ELF-1 (cell line): ENCODE measurements at regions not wholly inside any gene's neighbourhood (a gene's known extent, or its start where the extent isn't known, plus 50 kb on each side); places are given as distances from the start of the nearest gene placed in this dataset.
A peak's percentile ranks its signal among the peaks of the same experiment; 100 is the strongest.
"Not testable (repeated sequence)": the region's sequence is repeated elsewhere in the genome, so short reads cannot be mapped to it uniquely, and the experiment has no call there.

Experiments
- DNase-seq: peaks from one replicate; pipeline ENCODE4 v3.0.0-alpha.2; 2016; ENCODE audit warnings: low read depth, low spot score

DNA sequence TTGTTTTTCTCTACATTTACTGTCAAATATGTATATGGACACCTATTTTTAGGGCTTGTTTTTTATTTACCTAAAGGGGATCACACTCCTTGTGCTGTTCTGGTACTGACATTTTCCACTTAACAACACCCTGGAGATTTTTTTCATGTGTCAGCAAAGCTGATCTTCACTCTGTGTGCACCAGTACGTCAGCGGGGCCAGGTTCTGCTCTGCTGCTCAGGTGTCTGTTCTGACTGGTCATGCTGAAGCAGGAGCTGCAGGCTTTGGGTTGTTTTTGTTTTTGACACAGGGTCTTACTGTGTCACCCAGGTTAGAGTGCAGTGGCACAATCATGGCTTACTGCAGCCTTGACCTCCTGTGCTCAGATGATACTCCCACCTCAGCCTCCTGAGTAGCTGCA, 81.9 kb upstream of the CCND2 start:
- no peak for DNase-seq

DNA sequence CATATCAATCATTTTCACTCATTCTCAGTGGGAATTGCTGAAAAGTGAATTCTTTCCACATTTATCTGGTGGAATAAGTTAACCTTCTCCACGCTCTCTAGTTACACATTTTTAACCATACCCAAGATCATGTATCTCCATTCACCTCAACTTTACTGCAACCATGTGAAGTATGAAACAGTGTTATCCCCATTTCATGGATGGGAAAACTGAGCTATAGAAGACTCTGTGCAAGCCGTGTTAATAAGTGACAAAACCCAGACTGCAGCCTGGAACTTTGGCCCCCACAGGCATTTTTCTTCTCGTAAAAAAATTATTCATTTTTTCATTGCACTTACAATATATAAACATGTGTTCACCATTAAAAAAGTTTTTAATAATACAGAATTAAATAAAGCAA, 82.4 kb upstream of the CCND2 start:
- DNase-seq: no peak

DNA sequence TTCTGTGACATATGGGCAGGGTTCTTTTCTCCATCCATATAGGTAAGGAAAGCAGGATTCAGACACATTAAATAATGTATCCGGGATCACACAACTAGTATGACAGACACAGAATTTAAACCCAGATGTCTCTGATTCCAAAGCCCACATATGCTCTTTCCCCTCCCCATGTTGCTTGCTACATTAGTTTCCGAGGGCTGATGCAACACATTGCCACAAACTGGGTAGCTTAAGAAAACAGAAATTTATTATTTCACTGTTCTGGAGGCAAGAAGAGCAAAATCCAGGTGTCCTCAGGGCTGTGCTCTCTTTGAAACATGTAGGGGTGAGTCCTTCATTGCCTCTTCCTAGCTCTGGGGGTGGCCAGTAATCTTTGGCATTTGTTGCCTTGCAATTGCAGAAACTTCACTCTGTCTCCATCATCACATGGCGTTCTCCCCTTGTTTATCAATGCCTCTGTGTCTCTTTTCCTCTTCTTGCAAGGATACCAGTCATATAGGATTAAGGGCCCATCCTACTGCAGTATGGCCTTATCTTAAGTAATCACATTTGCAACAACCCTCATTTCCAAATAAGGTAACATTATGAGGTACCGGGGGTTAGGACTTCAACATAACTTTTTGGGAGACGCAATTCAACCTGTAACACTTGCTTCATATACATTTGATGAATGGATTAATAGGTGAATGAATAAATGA, 83.0 kb upstream of the CCND2 start:
- DNase-seq: no peak

DNA sequence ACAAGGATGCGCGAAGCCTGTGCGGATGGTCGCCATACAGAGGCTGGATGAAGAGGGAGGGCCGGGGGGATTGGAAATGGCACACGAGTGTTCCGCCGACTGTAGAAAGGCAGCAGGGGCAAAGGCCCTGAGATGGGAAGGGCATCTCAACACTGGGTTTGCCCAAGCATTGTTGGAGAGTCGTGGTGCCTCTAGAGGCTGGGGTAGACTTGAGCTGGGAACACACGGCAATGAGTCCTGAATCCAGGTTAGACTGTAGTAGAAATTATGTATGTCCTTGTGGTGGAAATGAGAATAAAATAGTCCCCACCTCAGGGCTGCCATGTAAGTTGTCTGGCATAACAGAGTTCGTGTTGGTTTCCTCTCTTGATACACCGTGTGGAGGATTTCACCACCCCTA, 83.8 kb upstream of the CCND2 start:
- DNase-seq: no peak

DNA sequence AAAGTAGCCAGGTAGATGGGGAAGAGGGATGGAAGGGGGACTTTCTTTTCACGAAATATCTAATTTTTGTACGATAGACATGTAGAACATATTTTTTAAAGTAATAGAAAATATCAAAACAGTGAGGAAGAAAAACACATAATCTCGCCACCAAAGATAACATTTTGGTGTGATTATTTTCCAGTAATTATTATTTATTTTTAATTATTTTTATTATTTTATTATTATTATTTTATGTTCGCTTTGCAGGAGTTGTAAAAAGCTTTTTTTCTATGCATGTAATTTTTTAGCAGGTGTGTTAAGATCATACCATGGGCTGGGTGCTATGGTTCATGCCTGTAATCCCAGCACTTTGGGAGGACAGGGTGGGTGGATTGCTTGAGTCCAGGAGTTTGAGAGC, 85.6 kb upstream of the CCND2 start:
- no peak for DNase-seq

DNA sequence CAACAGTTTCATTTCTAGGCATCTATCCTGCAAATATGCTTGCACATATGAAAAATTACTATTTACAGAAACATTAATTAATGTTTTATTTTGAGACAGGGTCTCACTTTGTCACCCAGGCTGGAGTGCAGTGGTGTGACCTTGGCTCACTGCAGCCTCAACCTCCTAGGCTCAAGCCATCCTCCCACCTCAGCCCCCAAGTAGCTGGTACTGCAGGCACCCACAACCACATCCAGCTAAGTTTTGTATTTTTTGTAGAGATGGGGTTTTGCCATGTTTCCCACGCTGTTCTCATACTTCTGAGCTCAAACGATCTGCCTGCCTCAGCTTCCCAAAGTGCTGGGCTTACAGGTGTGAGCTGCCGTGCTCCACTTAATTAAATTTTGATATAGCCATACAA, 86.2 kb upstream of the CCND2 start:
- DNase-seq: not testable (repeated sequence)

DNA sequence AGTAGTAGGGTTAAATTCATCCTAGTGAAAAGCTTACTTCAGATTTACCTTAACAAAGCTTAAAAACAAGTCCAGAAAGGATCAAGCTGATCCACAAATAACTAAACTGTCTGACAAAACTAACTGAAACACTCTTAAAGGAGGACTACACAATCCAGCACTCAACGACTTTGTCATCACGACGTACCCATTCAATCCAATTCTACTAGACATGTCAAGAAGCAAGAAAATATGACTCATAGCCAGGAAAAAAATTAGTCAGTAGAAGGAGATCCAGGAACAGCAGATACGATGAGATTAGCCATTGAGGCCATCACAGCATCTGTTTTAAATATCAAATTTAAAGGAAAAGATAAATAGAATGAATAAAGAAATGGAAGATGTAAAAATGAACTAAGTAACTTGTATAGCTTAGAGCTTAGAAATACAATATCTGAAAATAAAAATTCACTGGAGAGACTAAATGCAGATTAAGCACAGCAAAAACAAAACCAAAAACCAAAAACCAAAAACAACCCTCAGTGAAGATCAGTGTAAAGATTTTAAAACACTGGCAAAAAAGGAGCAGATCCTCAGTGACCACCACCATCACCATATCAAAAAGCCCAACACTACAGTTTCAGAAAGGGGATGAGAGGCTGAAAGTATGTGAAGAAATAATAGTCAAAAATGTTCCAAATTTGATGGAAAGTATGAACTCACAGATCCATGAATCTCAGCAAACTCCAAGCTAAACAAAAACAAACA, 95.0 kb upstream of the CCND2 start:
- no peak for DNase-seq

DNA sequence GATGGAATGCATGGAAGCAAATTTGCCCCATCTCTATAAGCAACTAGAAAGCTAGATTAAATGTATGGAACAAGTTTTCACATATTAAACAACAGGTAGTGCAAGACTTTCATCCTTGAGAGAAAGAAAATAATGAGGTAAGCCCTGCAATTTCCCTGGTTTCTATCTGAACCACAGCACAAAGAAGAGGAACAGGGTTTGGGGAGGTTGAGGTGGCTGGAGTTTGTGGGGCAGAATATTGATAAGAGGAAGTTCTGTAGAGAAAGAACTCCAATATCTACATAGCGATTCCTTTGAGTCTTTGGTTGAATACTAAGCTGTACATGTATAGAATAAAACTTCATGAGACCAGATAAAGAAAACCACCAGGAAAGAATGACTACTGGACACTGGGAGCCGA, 96.3 kb upstream of the CCND2 start:
- DNase-seq: no peak

DNA sequence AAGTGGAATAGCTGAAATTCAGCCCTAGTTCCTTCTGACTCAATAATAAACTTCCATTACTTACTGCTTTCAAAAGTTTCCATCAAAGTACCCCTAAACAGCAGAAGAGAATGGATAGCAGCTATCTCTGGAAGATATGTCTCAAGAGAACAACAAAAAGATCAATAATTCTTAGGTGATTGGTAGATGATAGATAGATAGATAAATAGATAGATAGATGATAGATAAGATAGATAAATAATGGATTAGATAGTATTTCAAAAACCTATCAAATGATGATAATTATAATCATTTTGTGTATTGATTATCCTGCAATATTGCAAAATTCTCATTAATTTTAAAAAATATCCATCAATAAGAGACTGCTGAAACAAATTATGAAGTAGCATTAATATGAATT, 97.4 kb upstream of the CCND2 start:
- no peak for DNase-seq

DNA sequence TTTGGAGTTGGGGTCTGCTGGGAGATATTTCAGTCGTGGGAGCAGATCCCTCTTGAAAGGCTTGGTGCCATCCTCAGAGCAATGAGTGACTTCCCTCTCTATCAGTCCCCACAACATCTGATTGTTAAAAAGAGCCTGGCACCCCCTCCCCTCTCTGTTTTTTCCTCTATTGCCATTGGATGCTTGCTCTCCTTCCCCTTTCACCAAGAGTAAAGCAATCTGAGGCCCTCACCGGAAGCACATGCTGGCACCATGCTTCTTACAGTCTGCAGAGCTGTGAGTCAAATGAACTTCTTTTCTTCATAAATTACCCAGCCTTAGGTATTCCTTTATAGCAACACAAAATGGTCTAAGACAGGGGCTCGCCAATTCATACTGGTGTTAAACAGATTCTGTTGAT, 99.1 kb upstream of the CCND2 start:
- no peak for DNase-seq

DNA sequence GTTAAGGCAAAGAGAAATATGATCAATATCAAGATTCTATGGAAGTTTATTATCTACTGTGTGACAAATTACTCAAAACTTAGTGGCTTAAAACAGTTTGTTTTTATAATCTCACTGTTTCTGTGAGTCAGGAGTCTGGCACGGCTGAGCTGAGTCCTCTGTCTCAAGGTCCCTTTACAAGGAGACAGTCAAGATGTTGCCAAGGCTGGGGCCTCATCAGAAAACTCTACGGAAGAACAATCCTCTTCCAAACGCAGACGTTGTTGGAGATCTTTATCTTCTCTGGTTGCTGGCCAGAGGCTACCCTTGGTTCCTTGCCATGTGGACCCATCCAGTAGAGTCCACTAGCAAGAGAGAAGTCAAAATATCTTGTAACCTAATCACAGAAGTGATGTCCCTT, 100.6 kb upstream of the CCND2 start:
- DNase-seq: no peak

DNA sequence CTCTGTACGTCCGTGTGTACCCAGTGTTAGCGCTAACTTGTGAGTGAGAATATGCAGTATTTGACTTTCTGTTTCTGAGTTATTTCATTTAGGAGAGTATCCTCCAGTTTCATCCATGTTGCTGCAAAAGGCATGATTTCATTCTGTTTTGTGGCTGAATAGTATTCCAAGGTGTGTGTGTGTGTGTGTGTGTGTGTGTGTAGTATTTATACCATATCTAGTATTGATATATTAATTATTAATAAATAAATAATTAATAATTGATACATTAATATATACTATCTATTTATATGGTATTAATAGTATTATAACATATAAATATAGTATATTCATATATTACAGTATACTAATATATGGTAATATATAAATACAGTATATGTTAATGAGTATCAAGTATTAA, 101.8 kb upstream of the CCND2 start:
- no peak for DNase-seq

DNA sequence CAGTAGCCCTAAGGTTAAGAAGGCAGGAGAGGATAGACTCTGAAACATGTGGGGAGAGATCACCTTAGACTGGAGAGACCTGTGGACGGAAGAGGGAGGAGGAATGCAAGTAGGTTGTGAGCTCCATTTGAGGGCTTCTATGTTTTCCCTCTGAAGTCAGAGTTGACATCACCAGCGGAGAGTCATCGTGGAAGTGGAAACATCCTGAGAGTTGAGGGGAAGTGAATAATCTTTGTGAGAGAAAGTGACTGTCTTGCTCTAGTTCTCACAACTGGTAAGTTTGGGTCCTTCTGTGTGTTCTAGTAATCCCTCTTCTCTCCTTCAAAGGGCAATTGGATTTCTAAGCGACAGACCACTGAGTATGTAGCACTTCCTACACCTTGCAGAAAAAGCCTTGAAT, 103.6 kb upstream of the CCND2 start:
- DNase-seq: no peak

DNA sequence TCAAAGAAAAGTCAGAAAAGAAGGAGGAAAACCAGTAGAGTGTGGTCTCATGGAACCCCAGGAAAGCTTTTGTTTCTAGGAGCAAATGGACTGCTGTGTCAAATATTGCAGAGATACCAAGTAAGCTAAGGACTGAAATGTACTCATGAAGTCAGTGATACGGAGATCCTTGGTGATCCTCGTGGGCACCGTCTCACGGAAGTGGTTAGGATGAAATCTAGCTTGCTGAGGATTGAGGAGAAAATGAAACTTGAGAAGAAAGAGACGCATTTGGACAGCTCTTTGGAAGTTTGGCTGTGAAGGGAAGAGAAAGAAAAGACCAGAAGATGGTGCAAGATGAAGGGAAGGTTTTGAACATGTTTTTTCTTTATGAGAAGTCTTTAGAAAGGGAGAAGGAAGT, 104.0 kb upstream of the CCND2 start:
- no peak for DNase-seq

DNA sequence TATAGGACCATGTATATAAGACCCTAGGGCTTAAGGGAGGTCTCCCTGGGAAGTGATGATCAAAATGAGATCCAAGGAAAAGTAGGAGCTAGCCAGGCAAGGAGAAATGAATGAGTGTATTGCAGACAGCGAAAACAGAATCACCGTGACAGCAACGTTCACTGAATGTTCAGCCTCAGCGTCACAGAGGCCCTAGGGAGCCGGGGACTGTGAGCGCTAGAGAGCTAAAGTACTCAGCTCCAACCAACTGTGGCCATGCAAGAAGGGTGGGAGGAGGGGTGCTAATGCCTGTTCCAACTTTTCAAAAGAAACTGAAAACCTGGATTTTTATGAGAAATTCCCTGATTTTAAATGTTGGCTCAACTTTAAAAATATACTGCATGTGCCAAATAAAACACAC, 105.5 kb upstream of the CCND2 start:
- DNase-seq: no peak

DNA sequence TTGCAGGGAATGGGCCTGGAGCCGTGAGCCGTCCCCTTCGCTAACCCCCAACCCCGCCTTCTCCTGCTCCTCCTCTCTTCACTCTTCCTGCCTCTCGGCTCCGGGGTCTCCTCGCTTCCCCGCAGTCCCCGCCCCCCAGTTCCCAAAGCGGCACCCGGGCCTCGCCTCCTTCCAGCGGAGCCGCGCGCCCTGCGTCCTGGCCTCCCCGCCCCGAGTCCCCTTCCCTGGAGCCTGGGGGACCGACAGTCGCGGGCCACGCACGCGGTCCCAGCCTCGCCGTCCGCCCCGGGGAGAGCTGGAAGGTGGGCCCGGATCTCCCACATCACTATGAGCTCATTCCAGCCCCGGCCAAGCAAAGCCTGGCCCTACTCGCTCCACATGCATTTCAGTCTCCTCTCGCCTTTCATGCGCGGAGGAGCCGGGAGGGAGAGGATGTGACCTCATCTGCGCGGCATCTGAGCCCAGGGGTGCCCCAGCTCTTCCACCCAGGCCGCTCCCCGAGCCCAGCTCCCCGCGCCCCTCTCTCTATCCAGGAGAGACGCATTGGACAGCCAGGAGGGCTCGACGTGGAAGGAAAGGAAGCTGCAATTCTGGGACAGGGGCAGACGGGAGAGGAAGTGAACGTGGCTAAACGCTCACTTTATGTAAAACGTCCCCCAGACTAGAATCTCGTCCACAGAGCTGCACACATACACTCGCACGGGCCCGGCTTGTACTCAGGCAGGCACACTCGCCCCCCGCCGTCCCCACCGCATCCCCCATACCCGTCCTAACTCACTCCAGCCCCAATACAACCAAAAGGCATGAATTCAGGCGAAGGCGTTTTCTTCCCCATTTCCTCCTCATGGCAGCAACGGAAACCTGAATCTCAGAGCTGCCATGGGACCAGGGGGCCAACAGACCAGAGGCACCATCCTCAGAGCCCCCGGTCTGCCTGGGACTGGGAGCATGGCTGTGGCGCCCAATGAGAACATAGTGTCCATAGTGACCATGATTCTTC, 108.7 kb upstream of the CCND2 start:
- DNase-seq: peak; percentile 75

DNA sequence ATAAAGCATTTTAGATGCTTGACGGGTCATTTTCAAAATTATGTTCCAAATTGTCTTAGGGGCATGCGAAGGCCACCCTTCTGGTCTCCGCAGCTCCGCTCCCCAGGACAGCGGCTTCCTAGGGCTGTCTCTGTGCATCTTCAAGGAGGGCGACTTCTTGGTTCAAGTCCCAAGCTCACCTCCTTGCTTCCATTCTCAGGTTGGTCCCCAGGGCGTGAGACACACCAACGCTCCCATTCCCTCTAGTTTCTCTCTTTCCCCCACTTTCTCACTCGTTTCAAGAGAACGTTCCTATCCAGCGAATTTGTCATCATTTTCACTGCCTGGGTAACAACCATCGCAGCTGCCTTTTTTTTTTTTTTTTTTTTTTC, 109.4 kb upstream of the CCND2 start:
- DNase-seq: no peak

DNA sequence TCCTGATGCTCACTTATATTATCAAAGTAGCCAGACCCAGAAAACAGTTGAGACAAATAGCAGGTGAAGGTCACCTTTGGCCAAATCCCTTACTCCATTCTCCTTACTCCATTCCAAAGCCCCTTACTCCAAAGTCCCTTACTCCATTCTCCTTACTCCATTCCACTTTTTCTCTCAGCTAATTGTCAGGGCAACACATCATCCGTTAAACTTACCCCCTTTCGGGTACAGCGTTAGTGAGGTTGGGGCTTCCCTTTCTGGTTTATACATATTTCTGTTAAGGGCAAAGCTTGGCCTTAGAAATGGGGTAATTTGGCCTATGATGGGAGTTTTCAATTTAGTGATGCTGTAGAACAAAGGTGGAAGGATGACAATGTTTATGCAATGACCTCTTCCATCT, 111.8 kb upstream of the CCND2 start:
- DNase-seq: no peak

DNA sequence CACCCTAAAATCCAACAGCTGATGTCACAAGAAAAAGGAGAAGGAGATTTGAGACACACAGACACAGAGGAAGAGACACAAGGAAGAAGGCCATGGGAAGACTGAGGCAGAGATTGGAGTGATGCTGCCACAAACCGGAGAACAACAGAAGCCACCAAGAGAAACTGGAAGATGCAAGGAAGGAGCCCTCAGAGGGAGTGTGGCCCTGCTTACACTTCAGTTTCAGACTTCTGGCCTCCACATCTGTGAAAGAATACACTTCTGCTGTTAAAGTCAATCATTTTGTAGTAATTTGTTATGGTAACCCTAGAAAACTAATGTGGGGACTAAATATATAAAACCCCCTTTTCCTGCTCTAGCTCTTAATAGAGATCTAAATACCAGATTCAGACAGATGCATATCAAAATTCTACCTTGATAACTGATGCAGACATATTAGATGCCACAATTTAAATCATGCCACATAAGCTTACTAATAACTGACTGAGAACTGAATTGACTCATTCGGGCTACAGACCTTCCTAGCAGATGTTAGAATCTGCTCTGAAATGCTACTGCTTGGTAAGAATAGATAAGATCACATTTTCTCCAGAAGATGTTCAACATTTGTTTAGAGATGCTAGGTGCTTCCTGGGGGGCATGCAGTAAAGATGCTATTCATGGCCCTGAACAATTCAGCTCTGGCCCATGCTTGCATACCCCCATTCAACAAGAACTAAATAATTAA, 113.1 kb upstream of the CCND2 start:
- DNase-seq: no peak

DNA sequence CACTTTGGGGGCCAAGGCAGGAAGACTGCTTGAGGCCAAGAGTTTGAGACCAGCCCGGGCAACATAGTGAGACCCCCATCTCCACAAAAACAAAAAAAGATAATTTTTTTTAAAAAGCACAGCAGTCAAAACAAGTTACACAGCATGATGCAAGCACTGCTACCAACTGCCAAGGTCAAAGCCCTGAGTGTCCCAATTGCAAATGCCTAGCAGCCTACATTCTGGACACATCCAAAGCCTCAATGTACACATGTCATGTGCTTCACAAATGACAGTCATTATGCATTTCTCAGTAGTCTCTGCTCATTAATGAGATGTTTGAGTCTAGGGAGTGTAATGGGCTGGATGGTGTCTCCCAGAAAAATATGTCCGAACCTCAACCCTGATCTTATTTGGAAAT, 113.7 kb upstream of the CCND2 start:
- DNase-seq: no peak

DNA sequence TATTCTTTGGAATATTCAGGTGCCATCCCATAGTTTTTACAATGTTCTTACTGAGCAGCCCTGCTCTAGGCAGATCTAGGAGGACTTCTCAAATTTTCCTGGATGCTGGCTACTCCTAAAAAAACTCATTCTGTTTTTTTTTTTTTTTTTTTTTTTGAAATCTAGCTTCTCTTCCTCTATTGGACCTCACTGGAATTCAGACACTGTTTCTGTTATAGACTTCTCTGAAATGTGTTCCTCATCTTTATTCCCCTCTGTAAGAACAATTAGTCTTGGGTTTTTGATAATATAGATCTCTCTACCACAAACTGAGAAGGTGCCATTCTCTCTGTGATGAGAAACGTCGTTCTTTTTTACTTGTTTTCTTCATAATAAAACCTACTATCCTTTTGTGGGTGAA, 115.3 kb upstream of the CCND2 start:
- no peak for DNase-seq

DNA sequence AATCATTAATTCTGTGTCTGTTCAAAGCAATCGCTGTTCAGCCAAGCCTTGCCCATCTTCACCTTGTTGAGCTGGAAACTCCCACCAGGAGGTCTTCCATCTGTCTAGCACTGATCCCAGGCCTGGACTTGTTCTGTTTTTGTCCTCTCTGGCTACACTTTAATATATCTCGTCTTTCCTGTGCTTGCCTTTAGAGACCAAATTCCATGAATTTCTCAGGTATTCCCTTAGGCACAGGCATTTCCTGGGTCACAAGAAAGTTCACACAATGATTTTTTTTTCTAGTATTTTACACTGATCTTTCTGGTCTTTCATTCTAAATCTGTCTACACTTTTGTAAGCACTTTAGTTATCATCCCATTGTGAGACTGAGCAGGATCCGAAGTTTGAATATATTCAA, 116.4 kb upstream of the CCND2 start:
- DNase-seq: no peak
